Retinal pigment epithelial cell (primary cell): ENCODE measurements at regions not wholly inside any gene's neighbourhood (a gene's known extent, or its start where the extent isn't known, plus 50 kb on each side); places are given as distances from the start of the nearest gene placed in this dataset.

ENCODE experiments used
- DNase-seq: peaks from one replicate; pipeline ENCODE4 v3.0.0-alpha.2; 2010; ENCODE audit warnings: low read depth
- H3K4me3 ChIP-seq: 2 replicates; pipeline ENCODE4 v1.5.1; 2011; ENCODE audit warnings: mild to moderate bottlenecking, low read length, control low read depth, moderate library complexity
- TF ChIP-seq, protein P1 (sequence below): conservative IDR thresholded peaks from 2 replicates; pipeline ENCODE4 v1.5.1; 2011; ENCODE audit warnings: low read depth, low read length, control low read depth, inconsistent platforms

GRCh38 chr7:10316488-10316887 is 657.2 kb upstream of the PHF14 start:
- TF ChIP-seq, protein P1, sequence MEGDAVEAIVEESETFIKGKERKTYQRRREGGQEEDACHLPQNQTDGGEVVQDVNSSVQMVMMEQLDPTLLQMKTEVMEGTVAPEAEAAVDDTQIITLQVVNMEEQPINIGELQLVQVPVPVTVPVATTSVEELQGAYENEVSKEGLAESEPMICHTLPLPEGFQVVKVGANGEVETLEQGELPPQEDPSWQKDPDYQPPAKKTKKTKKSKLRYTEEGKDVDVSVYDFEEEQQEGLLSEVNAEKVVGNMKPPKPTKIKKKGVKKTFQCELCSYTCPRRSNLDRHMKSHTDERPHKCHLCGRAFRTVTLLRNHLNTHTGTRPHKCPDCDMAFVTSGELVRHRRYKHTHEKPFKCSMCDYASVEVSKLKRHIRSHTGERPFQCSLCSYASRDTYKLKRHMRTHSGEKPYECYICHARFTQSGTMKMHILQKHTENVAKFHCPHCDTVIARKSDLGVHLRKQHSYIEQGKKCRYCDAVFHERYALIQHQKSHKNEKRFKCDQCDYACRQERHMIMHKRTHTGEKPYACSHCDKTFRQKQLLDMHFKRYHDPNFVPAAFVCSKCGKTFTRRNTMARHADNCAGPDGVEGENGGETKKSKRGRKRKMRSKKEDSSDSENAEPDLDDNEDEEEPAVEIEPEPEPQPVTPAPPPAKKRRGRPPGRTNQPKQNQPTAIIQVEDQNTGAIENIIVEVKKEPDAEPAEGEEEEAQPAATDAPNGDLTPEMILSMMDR: no peak
- H3K4me3 ChIP-seq: no peak overlapping the region
- DNase-seq: no peak

DNA sequence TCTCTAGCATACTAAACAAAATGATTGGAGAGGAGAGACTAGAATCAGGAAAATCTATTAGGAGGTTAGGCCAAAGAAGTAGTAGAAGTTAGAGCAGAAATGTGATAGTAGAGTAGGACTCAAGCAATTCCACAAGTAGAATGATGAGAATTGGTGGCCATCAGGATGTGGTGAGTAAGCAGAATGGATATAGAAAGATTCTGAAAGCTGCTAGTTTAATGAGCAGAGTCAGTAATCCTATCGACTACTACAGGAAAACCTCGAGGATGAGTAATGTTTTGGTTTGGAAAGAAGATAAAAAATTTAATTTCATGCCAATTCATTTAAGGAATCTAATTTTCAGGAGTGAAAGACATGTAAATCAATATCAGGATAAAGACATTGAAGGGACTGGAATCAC is 648.3 kb upstream of the PHF14 start:
- H3K4me3 ChIP-seq: no peak overlapping the region
- DNase-seq: no peak
- TF ChIP-seq, protein P1: no peak

DNA sequence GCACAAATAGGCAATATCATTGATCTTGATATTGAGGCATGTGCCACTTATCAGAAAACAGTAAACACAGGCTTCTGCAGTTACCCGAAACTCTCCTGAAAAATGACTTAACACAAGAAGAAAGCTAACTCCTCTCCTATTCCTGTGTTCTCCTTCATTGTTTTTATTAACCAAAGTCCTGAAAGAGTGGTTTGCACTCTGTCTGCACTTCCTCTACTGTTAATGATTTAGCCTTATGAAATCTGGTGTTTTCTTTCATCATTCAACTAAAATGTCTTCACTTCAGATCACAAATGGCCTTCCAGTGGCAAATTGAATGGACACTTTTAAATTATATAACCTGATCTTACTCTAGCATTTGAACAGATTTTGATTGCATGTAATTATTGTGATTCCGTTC is 630.6 kb upstream of the PHF14 start:
- TF ChIP-seq, protein P1: no peak
- no peak for DNase-seq
- H3K4me3 ChIP-seq: no peak overlapping the region

DNA sequence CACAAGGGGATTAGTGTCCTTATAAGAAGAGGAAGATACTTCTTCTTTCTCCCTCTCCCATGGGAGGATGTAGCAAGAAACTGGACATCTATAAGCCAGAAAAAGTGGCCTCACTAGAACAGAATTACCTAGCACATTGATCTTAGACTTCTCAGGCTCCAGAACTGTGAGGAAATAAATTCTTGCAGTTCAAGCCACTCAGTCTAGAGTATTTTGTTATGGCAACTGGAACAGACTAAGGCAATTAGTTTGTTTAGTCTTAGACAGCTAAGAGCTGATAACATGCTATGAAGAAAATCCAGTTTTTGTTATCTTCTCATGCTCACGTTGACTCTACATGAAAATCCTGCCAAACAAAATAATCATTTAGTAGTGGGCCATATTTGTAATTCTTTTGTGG is 627.6 kb upstream of the PHF14 start:
- DNase-seq: no peak
- TF ChIP-seq, protein P1: no peak
- H3K4me3 ChIP-seq: no peak overlapping the region

DNA sequence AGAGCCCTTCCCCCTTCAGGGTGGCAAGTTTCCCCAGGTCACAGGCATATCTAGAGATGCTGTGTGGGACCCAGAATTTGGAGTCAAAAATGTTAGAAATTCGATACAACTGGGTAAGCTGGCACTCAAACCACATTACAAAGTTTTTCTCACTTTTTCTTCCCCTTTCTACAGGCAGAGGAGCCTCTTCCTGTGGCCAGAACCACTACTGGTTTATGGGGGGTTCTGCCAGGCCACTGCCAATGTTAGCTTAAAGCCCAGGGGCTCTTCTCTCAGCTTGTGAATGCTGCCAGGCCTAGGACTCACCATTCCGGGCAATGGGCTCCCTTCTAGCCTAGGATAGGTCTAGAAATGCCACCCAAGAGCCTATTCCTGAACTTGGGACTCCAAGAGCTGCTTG is 617.9 kb upstream of the PHF14 start:
- H3K4me3 ChIP-seq: no peak overlapping the region
- TF ChIP-seq, protein P1: no peak
- DNase-seq: no peak

- TF ChIP-seq, protein P1: no peak
Measured at GRCh38 chr7:10360050-10360449, 613.6 kb upstream of the PHF14 start.

DNA sequence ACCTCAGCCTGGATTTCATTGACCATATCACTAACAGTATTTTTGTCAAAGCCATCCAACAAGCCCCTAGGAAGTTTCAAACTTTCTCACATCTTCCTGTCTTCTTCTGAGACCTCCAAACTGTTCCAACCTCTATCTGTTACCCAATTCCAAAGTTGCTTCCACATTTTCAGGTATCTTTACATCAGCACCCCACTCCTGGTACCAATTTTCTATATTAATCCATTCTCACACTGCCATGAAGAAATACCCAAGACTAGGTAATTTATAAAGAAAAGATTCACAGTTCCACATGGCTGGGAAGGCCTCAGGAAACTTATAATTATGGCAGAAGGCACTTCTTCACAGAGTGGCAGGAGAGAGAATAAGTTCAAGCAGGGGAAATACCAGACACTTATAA is 571.9 kb upstream of the PHF14 start:
- TF ChIP-seq, protein P1: no peak
- no peak overlapping the region for H3K4me3 ChIP-seq
- no peak for DNase-seq

More at GRCh38 chr7:10360050-10360449, 613.6 kb upstream of the PHF14 start:
- H3K4me3 ChIP-seq: no peak overlapping the region
- DNase-seq: no peak
